ENCODE measurements at regions not wholly inside any gene's neighbourhood (a gene's known extent, or its start where the extent isn't known, plus 50 kb on each side); places are given as distances from the start of the nearest gene placed in this dataset.
A peak's percentile ranks its signal among the peaks of the same experiment; 100 is the strongest.

DNA sequence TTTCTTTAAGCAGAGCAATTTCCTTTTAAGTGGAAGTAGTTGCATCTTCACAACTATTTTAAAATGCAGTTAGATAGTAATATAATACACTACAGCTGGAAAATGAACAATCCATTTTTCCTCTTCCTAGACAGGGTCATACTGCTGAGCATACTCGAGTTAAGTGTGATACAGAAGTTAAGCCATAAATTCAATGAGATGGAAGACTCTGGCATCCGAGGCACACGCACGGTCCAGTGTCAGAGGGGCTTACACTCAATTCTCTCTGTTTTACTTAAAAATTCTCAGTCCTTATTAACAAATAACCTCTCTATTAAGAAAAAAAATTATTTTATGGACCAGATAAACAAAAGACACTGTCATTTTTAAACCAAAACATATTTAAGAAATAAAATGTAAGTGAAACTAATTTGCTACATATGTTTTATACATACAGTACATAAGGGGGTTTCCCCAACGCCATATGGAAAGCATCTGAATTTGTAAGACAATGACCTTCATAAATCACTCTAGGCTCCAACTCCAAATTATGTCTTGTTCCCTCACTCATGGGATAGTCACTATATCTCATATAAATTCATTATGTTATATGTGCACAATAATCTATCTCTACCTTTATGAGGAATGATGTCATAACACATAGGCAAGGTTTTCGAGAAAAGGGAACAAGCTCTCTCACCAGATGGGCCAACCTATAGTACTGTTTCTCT is 315.3 kb downstream of the PAPSS1 start:
- H3K9ac ChIP-seq (ENCODE audit: low read length in 3 of 3): no peak overlapping the region
- intact Hi-C loops (cut with DNase I): no loop called here
- DNase-seq: peak in 2 of 5 donors; percentile 22 to 62

DNA sequence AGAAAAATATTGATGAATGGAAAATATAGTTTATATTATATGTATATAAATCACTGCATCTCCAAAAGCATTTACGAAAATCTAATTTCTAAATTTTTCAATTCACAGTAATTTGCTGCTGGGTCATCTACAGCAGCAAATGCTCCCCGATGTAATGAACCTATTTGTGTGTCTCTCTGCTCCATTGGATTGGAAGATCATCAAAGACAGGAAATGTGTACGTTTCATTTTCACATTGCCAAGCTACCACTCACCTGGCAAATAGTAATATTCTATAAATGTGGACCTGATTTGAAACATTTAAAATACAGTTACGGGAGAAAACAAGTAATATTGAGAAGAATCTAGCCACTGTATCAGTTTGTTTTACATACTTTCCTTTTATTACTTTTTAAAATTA is 317.7 kb downstream of the PAPSS1 start:
- Histone ChIP-seq H3K27me3 (ENCODE audit: control insufficient read depth, insufficient read depth, low read length) (no peaks in the 10 kb centered on the region), H3K36me3 (ENCODE audit: control insufficient read depth in 2 of 3, insufficient read depth in 3 of 3, low read length in 3 of 3) (no peaks in the 10 kb centered on the region), H3K27ac (ENCODE audit: low read depth in 2 of 2, low read length in 2 of 2) (no peak overlapping the region), H3K4me3 (ENCODE audit: low read length in 3 of 3) (no peak overlapping the region), H3K9ac (ENCODE audit: low read length in 3 of 3) (no peak overlapping the region), H3K4me1 (ENCODE audit: control insufficient read depth in 2 of 3, insufficient read depth in 2 of 3, low read depth in 1 of 3, low read length in 3 of 3) (no peaks in the 10 kb centered on the region), H3K9me3 (ENCODE audit: control insufficient read depth in 2 of 3, insufficient read depth in 1 of 3, low read length in 3 of 3) (no peaks in the 10 kb centered on the region)
- DNase-seq: no peak
- intact Hi-C loops (cut with DNase I): no loop called here
- no peak for FAIRE-seq
- TF ChIP-seq, protein P1, sequence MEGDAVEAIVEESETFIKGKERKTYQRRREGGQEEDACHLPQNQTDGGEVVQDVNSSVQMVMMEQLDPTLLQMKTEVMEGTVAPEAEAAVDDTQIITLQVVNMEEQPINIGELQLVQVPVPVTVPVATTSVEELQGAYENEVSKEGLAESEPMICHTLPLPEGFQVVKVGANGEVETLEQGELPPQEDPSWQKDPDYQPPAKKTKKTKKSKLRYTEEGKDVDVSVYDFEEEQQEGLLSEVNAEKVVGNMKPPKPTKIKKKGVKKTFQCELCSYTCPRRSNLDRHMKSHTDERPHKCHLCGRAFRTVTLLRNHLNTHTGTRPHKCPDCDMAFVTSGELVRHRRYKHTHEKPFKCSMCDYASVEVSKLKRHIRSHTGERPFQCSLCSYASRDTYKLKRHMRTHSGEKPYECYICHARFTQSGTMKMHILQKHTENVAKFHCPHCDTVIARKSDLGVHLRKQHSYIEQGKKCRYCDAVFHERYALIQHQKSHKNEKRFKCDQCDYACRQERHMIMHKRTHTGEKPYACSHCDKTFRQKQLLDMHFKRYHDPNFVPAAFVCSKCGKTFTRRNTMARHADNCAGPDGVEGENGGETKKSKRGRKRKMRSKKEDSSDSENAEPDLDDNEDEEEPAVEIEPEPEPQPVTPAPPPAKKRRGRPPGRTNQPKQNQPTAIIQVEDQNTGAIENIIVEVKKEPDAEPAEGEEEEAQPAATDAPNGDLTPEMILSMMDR (IDR thresholded peaks at IDR 0.05; ENCODE audit: borderline replicate concordance, extremely low read depth, insufficient read depth): no peak

More for the DNA sequence above, 315.3 kb downstream of the PAPSS1 start:
- FAIRE-seq: no peak
- no peaks in the 10 kb centered on the region for H3K36me3 ChIP-seq (ENCODE audit: control insufficient read depth in 2 of 3, insufficient read depth in 3 of 3, low read length in 3 of 3)
- H3K4me3 ChIP-seq (ENCODE audit: low read length in 3 of 3): no peak overlapping the region
- H3K9me3 ChIP-seq (ENCODE audit: control insufficient read depth in 2 of 3, insufficient read depth in 1 of 3, low read length in 3 of 3): no peaks in the 10 kb centered on the region
- no peaks in the 10 kb centered on the region for H3K4me1 ChIP-seq (ENCODE audit: control insufficient read depth in 2 of 3, insufficient read depth in 2 of 3, low read depth in 1 of 3, low read length in 3 of 3)
- H3K27me3 ChIP-seq (ENCODE audit: control insufficient read depth, insufficient read depth, low read length): no peaks in the 10 kb centered on the region
- no peak overlapping the region for H3K27ac ChIP-seq (ENCODE audit: low read depth in 2 of 2, low read length in 2 of 2)
- TF ChIP-seq, protein P1 (IDR thresholded peaks at IDR 0.05; ENCODE audit: borderline replicate concordance, extremely low read depth, insufficient read depth): no peak

- Histone ChIP-seq H3K4me1 (ENCODE audit: control insufficient read depth in 2 of 3, insufficient read depth in 2 of 3, low read depth in 1 of 3, low read length in 3 of 3) (no peaks in the 10 kb centered on the region), H3K9me3 (ENCODE audit: control insufficient read depth in 2 of 3, insufficient read depth in 1 of 3, low read length in 3 of 3) (no peaks in the 10 kb centered on the region), H3K36me3 (ENCODE audit: control insufficient read depth in 2 of 3, insufficient read depth in 3 of 3, low read length in 3 of 3) (no peaks in the 10 kb centered on the region), H3K9ac (ENCODE audit: low read length in 3 of 3) (no peak overlapping the region), H3K27ac (ENCODE audit: low read depth in 2 of 2, low read length in 2 of 2) (no peak overlapping the region), H3K27me3 (ENCODE audit: control insufficient read depth, insufficient read depth, low read length) (no peaks in the 10 kb centered on the region), H3K4me3 (ENCODE audit: low read length in 3 of 3) (no peak overlapping the region)
- intact Hi-C loops (cut with DNase I): no loop called here
- FAIRE-seq: no peak
- DNase-seq: peak in 4 of 5 donors; percentile 11 to 68 (median 20)
- TF ChIP-seq, protein P1 (IDR thresholded peaks at IDR 0.05; ENCODE audit: borderline replicate concordance, extremely low read depth, insufficient read depth): no peak
Observed at GRCh38 chr4:107392951-107393350, 327.1 kb downstream of the PAPSS1 start.

GRCh38 chr4:107392380-107392779 is 327.7 kb downstream of the PAPSS1 start:
- H3K4me3 ChIP-seq (ENCODE audit: low read length in 3 of 3): no peak overlapping the region
- H3K36me3 ChIP-seq (ENCODE audit: control insufficient read depth in 2 of 3, insufficient read depth in 3 of 3, low read length in 3 of 3): no peaks in the 10 kb centered on the region
- no peak overlapping the region for H3K27ac ChIP-seq (ENCODE audit: low read depth in 2 of 2, low read length in 2 of 2)
- TF ChIP-seq, protein P1 (IDR thresholded peaks at IDR 0.05; ENCODE audit: borderline replicate concordance, extremely low read depth, insufficient read depth): no peak
- intact Hi-C loops (cut with DNase I): no loop called here
- H3K27me3 ChIP-seq (ENCODE audit: control insufficient read depth, insufficient read depth, low read length): no peaks in the 10 kb centered on the region
- H3K4me1 ChIP-seq (ENCODE audit: control insufficient read depth in 2 of 3, insufficient read depth in 2 of 3, low read depth in 1 of 3, low read length in 3 of 3): no peaks in the 10 kb centered on the region
- DNase-seq (no peak), FAIRE-seq (no peak)
- H3K9me3 ChIP-seq (ENCODE audit: control insufficient read depth in 2 of 3, insufficient read depth in 1 of 3, low read length in 3 of 3): no peaks in the 10 kb centered on the region
- no peak overlapping the region for H3K9ac ChIP-seq (ENCODE audit: low read length in 3 of 3)

Data from kidney (tissue), 13 donors.